OCI-LY7 (cell line): ENCODE measurements at regions not wholly inside any gene's neighbourhood (a gene's known extent, or its start where the extent isn't known, plus 50 kb on each side); places are given as distances from the start of the nearest gene placed in this dataset.

Experiments
- BruUV-seq: library from RNA; stranded (reverse); fragments of 400-500 nt; replicated peaks from 2 replicates; lab custom pipeline; 2021; lab: Mats Ljungman, UMichigan
- CTCF ChIA-PET: fragments of 300-600 bp; sonication (Branson Sonifier 250); formaldehyde crosslinking; loops from one replicate; lab custom pipeline; 2022; ENCODE audit warnings: antibody characterized with exemption; ENCODE audit not compliant: unreplicated experiment; lab: Charles Lee
- POLR2A ChIA-PET: fragments of 300-600 bp; sonication (Branson Sonifier 250); formaldehyde crosslinking; loops from one replicate; lab custom pipeline; 2022; ENCODE audit warnings: antibody characterized with exemption; lab: Charles Lee
- DNase-seq: peaks from one replicate; pipeline ENCODE4 v3.0.0-alpha.2; 2015; ENCODE audit warnings: low spot score
- H2AFZ ChIP-seq: fragments of 200-600 bp; sonication (generic), shearing (Covaris generic); 2 replicates; pipeline ENCODE4 v1.6.1; 2014; ENCODE audit warnings: mild to moderate bottlenecking, antibody characterized with exemption, low read length, moderate library complexity
- H3K27ac ChIP-seq: fragments of 200-600 bp; sonication (generic); 2 replicates; pipeline ENCODE4 v1.5.1; 2014; ENCODE audit warnings: mixed run types, low read depth, mild to moderate bottlenecking, moderate library complexity, low read length, inconsistent platforms; ENCODE audit not compliant: poor library complexity, severe bottlenecking
- H3K36me3 ChIP-seq: fragments of 200-600 bp; sonication (generic); 2 replicates; pipeline ENCODE4 v1.6.1; 2014; ENCODE audit warnings: mild to moderate bottlenecking, antibody characterized with exemption, low read length, moderate library complexity, mixed read lengths; ENCODE audit not compliant: insufficient read depth
- H3K4me1 ChIP-seq: fragments of 200-600 bp; sonication (generic); 2 replicates; pipeline ENCODE4 v1.5.1; 2014; ENCODE audit warnings: mild to moderate bottlenecking, low read length; ENCODE audit not compliant: insufficient read depth, poor library complexity, severe bottlenecking
- H3K4me2 ChIP-seq: fragments of 200-600 bp; sonication (generic); 2 replicates; pipeline ENCODE4 v1.6.1; 2014; ENCODE audit warnings: mild to moderate bottlenecking, low read length
- H3K4me3 ChIP-seq: fragments of 200-600 bp; sonication (generic); 2 replicates; pipeline ENCODE4 v1.5.1; 2014; ENCODE audit warnings: mild to moderate bottlenecking, low read depth, low read length; ENCODE audit not compliant: poor library complexity, severe bottlenecking
- H3K79me2 ChIP-seq: fragments of 200-600 bp; sonication (generic); 2 replicates; pipeline ENCODE4 v1.6.1; 2016; ENCODE audit warnings: low read depth, mild to moderate bottlenecking, low read length, moderate library complexity, mixed read lengths; ENCODE audit not compliant: insufficient read depth
- H3K9me2 ChIP-seq: fragments of 200-600 bp; sonication (generic); 2 replicates; pipeline ENCODE4 v1.6.1; 2016; ENCODE audit warnings: mild to moderate bottlenecking, low read length, mixed read lengths; ENCODE audit not compliant: insufficient read depth
- H3K9me3 ChIP-seq: fragments of 200-600 bp; sonication (generic); 2 replicates; pipeline ENCODE4 v1.6.1; 2014; ENCODE audit warnings: mild to moderate bottlenecking, mixed run types, low read length, mixed read lengths
- H4K20me1 ChIP-seq: fragments of 200-600 bp; sonication (generic); 2 replicates; pipeline ENCODE4 v1.6.1; 2014; ENCODE audit warnings: mild to moderate bottlenecking, antibody characterized with exemption, low read length, moderate library complexity, mixed read lengths; ENCODE audit not compliant: insufficient read depth
- EZH2phosphoT487 ChIP-seq: fragments of 200-600 bp; sonication (generic); IDR thresholded peaks from 2 replicates; pipeline ENCODE4 v1.6.1; 2018; ENCODE audit warnings: low read depth, borderline replicate concordance, mild to moderate bottlenecking, mixed run types, antibody characterized with exemption, low read length, moderate library complexity, mixed read lengths
- intact Hi-C: fragments of 100-400 bp; cut with micrococcal nuclease; formaldehyde crosslinking; loops from one replicate; pipeline ENCODE4 v1.10.0; 2022; ENCODE audit not compliant: unreplicated experiment
- TF ChIP-seq, protein P1 (sequence below): fragments of 200-600 bp; sonication (generic); conservative IDR thresholded peaks from 2 replicates; pipeline ENCODE4 v1.5.1; 2014; ENCODE audit warnings: mild to moderate bottlenecking, antibody characterized with exemption, low read length, moderate library complexity, mixed read lengths

- CTCF ChIA-PET, result no interaction called here
- H3K4me2 ChIP-seq, result no peak overlapping the region
- H4K20me1 ChIP-seq, result no peaks in the 10 kb centered on the region
- no peaks in the 10 kb centered on the region for H3K4me1 ChIP-seq
- no TSS peak for BruUV-seq
- POLR2A ChIA-PET, result no interaction called here
- intact Hi-C loops, result no loop called here
- H2AFZ ChIP-seq, result no peak overlapping the region
- no peak overlapping the region for H3K4me3 ChIP-seq
- H3K79me2 ChIP-seq, result no peaks in the 10 kb centered on the region
- TF ChIP-seq EZH2phosphoT487, result no peak
- TF ChIP-seq, protein P1, sequence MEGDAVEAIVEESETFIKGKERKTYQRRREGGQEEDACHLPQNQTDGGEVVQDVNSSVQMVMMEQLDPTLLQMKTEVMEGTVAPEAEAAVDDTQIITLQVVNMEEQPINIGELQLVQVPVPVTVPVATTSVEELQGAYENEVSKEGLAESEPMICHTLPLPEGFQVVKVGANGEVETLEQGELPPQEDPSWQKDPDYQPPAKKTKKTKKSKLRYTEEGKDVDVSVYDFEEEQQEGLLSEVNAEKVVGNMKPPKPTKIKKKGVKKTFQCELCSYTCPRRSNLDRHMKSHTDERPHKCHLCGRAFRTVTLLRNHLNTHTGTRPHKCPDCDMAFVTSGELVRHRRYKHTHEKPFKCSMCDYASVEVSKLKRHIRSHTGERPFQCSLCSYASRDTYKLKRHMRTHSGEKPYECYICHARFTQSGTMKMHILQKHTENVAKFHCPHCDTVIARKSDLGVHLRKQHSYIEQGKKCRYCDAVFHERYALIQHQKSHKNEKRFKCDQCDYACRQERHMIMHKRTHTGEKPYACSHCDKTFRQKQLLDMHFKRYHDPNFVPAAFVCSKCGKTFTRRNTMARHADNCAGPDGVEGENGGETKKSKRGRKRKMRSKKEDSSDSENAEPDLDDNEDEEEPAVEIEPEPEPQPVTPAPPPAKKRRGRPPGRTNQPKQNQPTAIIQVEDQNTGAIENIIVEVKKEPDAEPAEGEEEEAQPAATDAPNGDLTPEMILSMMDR, result no peak
- DNase-seq, result no peak
- H3K27ac ChIP-seq, result no peak overlapping the region
- no peaks in the 10 kb centered on the region for H3K9me3 ChIP-seq
- H3K36me3 ChIP-seq, result no peaks in the 10 kb centered on the region
- H3K9me2 ChIP-seq, result no peaks in the 10 kb centered on the region
Observed at GRCh38 chr2:239514754-239515530, 114.1 kb upstream of the HDAC4 start.

GRCh38 chr2:239512054-239512453 is 111.2 kb upstream of the HDAC4 start:
- H3K9me3 ChIP-seq, result no peaks in the 10 kb centered on the region
- H3K4me3 ChIP-seq, result no peak overlapping the region
- no peak overlapping the region for H3K27ac ChIP-seq
- intact Hi-C loops, result no loop called here
- no peaks in the 10 kb centered on the region for H3K4me1 ChIP-seq
- DNase-seq, result no peak
- no peak for TF ChIP-seq EZH2phosphoT487
- TF ChIP-seq, protein P1, result no peak
- POLR2A ChIA-PET, result interaction anchor here (0.7 kb wide), 1 partner anchor 9 kb away, joined by 5 read pairs; no protein-coding TSS in a partner anchor
- H3K4me2 ChIP-seq, result no peak overlapping the region
- no TSS peak for BruUV-seq
- H3K9me2 ChIP-seq, result no peaks in the 10 kb centered on the region
- no peaks in the 10 kb centered on the region for H3K36me3 ChIP-seq
- H3K79me2 ChIP-seq, result no peaks in the 10 kb centered on the region
- CTCF ChIA-PET, result no interaction called here
- no peaks in the 10 kb centered on the region for H4K20me1 ChIP-seq
- H2AFZ ChIP-seq, result no peak overlapping the region
